ENCODE measurements at regions not wholly inside any gene's neighbourhood (a gene's known extent, or its start where the extent isn't known, plus 50 kb on each side); places are given as distances from the start of the nearest gene placed in this dataset.
"Not testable (repeated sequence)": the region's sequence is repeated elsewhere in the genome, so short reads cannot be mapped to it uniquely, and the experiment has no call there.

DNA sequence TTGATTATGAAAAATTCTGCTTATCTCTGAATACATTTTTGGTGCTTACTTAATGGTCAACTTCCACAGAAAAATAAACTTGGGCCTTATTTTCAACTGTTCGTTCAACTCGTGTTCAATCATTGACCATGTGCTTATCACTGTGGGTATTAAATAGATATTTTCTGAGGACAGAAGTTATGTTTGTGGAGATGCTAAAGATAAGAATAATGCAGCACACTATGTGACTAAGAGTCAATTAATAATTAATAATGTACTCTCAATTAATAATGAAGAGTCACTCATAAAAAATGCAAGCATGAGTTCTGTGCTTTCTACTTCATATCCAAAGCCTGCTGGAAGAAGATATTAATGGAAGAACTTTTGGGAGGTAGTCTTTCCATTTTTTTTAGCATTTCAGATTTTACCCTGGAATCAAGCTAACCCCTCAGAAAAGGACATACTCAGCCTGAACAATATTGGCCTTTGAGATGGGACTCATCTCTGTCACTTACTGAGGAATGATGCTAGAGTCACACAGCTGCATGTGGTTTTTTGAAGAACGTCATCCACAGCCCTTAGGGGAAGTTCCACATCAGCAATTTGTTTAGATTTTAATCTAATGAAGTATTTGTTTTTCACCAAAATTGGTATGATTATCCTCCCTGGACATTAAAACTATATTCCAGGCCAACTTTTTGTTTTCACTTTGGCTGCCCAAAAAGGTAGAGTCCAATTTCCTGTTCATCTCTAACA, 191.9 kb upstream of the CRIM1 start:
- ATAC-seq (no peak), DNase-seq (no peak)
- no peaks in the 10 kb centered on the region for H3K27me3 ChIP-seq (ENCODE audit: control insufficient read depth, insufficient read depth)
- no peak overlapping the region for H3K4me3 ChIP-seq (ENCODE audit: low read length)
- 83% methylated on average over 3 of the region's 3 CpGs for WGBS
- H3K27ac ChIP-seq (ENCODE audit: low read length), result no peak overlapping the region
- no peaks in the 10 kb centered on the region for H3K4me1 ChIP-seq (ENCODE audit: control insufficient read depth, insufficient read depth, low read length)
- intact Hi-C loops (cut with DNase I), result no loop called here
- no peaks in the 10 kb centered on the region for H3K9me3 ChIP-seq (ENCODE audit: control insufficient read depth, low read length)

DNA sequence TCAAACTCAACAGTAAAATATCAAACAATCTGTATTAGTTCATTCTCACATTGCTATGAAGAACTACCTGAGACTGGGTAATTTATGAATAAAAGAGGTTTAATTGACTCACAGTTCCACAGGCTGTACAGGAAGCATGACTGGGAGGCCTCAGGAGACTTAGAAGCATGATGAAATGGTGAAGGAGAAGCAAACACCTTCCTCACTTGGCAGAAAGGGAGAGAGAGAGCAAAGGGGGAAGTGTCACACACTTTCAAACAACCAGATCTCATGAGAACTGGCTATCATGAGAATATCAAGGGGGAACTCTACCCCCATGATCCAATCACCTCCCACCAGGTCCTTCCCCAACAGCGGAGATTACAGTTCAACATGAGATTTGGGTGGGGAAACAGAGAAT, 198.5 kb upstream of the CRIM1 start:
- ATAC-seq; H3K27ac ChIP-seq (ENCODE audit: low read length); H3K27me3 ChIP-seq (ENCODE audit: control insufficient read depth, insufficient read depth); intact Hi-C loops (cut with DNase I); H3K4me3 ChIP-seq (ENCODE audit: low read length); H3K9me3 ChIP-seq (ENCODE audit: control insufficient read depth, low read length); DNase-seq; H3K4me1 ChIP-seq (ENCODE audit: control insufficient read depth, insufficient read depth, low read length): not testable (repeated sequence)
- 94% methylated on average over 1 of the region's 1 CpG for WGBS

DNA sequence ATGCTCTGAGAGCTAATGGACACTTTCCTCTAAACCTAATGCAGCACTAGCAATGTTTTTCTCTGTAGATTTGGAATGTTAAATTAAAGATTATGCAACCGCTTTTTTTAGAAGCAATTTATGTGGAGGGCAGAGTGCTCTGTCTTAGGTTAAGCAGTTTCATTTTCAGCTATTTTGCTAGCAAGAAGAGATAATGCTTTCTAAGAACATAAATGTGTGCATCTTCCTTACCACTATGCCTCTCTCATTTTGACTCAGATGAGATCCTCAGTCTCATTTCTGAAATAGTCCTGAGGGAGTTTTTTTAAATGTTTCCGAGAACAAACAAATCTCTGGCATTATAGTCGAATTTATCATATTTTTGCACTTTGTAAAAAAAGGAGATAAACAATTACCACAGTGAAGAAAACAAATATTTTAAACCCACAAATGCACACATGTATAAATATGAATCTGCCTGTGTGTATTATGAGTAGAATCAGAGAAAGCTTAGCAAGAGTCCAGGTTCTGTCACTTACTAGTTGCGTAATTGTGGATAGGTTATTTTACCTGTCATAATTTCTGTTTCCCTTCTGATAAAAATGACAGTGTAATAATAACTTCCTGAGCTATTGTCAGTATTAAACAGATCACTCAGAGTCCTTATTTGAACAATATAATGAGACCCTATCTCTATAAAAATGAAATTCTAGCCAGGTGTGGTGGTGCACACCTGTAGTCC, 207.7 kb upstream of the CRIM1 start:
- ATAC-seq (no peak), DNase-seq (no peak)
- no peaks in the 10 kb centered on the region for H3K27me3 ChIP-seq (ENCODE audit: control insufficient read depth, insufficient read depth)
- WGBS, result 68% methylated on average over 4 of the region's 4 CpGs
- H3K4me3 ChIP-seq (ENCODE audit: low read length), result no peak overlapping the region
- no peaks in the 10 kb centered on the region for H3K9me3 ChIP-seq (ENCODE audit: control insufficient read depth, low read length)
- no peak overlapping the region for H3K27ac ChIP-seq (ENCODE audit: low read length)
- intact Hi-C loops (cut with DNase I), result no loop called here
- H3K4me1 ChIP-seq (ENCODE audit: control insufficient read depth, insufficient read depth, low read length), result no peaks in the 10 kb centered on the region

GRCh38 chr2:36146765-36147164, 208.8 kb upstream of the CRIM1 start:
- Histone ChIP-seq H3K9me3 (ENCODE audit: control insufficient read depth, low read length) (no peaks in the 10 kb centered on the region), H3K4me1 (ENCODE audit: control insufficient read depth, insufficient read depth, low read length) (no peaks in the 10 kb centered on the region), H3K4me3 (ENCODE audit: low read length) (no peak overlapping the region), H3K27me3 (ENCODE audit: control insufficient read depth, insufficient read depth) (no peaks in the 10 kb centered on the region), H3K27ac (ENCODE audit: low read length) (no peak overlapping the region)
- intact Hi-C loops (cut with DNase I), result no loop called here
- DNase-seq (no peak), ATAC-seq (no peak)
- WGBS, result 92% methylated on average over 5 of the region's 5 CpGs

- intact Hi-C loops (cut with DNase I), result no loop called here
- Histone ChIP-seq H3K27ac (ENCODE audit: low read length) (no peak overlapping the region), H3K9me3 (ENCODE audit: control insufficient read depth, low read length) (no peaks in the 10 kb centered on the region), H3K4me3 (ENCODE audit: low read length) (no peak overlapping the region), H3K27me3 (ENCODE audit: control insufficient read depth, insufficient read depth) (no peaks in the 10 kb centered on the region), H3K4me1 (ENCODE audit: control insufficient read depth, insufficient read depth, low read length) (no peaks in the 10 kb centered on the region)
- no peak for DNase-seq
- no peak for ATAC-seq
These were observed 215.2 kb upstream of the CRIM1 start for GRCh38 chr2:36140391-36140790.

- Histone ChIP-seq H3K27me3 (ENCODE audit: control insufficient read depth, insufficient read depth) (no peaks in the 10 kb centered on the region), H3K9me3 (ENCODE audit: control insufficient read depth, low read length) (no peaks in the 10 kb centered on the region), H3K27ac (ENCODE audit: low read length) (no peak overlapping the region), H3K4me1 (ENCODE audit: control insufficient read depth, insufficient read depth, low read length) (no peaks in the 10 kb centered on the region), H3K4me3 (ENCODE audit: low read length) (no peak overlapping the region)
- intact Hi-C loops (cut with DNase I), result no loop called here
- DNase-seq (no peak), ATAC-seq (no peak)
- 68% methylated on average over 3 of the region's 3 CpGs for WGBS
These were observed 218.0 kb upstream of the CRIM1 start for GRCh38 chr2:36137612-36138011.

- Histone ChIP-seq H3K4me1 (ENCODE audit: control insufficient read depth, insufficient read depth, low read length) (no peaks in the 10 kb centered on the region), H3K27ac (ENCODE audit: low read length) (no peak overlapping the region), H3K27me3 (ENCODE audit: control insufficient read depth, insufficient read depth) (no peaks in the 10 kb centered on the region), H3K9me3 (ENCODE audit: control insufficient read depth, low read length) (no peaks in the 10 kb centered on the region), H3K4me3 (ENCODE audit: low read length) (no peak overlapping the region)
- intact Hi-C loops (cut with DNase I), result no loop called here
- ATAC-seq, result no peak
- DNase-seq, result no peak
These were observed 221.3 kb upstream of the CRIM1 start for GRCh38 chr2:36134281-36134680.

DNA sequence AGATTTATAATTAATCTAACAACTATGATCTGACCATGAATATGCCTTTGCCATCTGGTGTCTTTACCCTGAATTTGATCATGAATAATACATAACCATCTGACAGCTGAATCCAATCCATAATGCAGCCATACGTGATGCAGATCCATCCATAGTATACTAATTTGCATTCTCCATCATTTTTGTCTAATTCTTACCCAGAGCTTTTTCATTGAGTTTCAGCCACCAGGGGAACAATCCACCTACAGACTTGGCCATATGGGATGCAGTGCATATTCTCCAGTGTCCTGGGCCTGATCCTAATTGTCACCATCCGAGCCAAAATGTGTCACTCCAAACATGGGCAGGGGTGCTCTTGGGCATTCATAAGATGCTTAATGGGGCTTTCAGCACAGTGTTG, 227.2 kb upstream of the CRIM1 start:
- Histone ChIP-seq H3K27me3 (ENCODE audit: control insufficient read depth, insufficient read depth) (no peaks in the 10 kb centered on the region), H3K27ac (ENCODE audit: low read length) (no peak overlapping the region), H3K4me3 (ENCODE audit: low read length) (no peak overlapping the region), H3K4me1 (ENCODE audit: control insufficient read depth, insufficient read depth, low read length) (no peaks in the 10 kb centered on the region), H3K9me3 (ENCODE audit: control insufficient read depth, low read length) (no peaks in the 10 kb centered on the region)
- DNase-seq (no peak), ATAC-seq (no peak)
- 88% methylated on average over 2 of the region's 2 CpGs for WGBS
- intact Hi-C loops (cut with DNase I), result no loop called here

DNA sequence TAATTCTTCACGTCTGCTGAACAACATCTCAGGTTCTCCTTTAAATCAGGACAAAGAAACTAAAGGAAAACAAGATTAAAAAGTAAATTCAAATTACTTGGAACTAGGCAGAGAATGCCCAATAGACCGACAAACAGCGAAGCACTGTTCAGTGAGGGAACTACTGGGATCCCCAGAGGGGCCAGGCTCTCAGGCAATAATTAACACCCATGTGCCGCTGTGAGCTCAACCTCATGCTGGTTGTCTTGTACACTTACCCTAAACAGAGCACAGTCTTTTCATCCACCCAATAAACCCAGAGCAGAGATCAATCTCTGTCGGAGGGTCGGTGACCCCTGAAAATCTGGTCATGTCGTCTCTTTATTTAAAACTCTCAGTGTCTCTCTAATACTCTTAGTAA, 229.9 kb upstream of the CRIM1 start:
- no peaks in the 10 kb centered on the region for H3K4me1 ChIP-seq (ENCODE audit: control insufficient read depth, insufficient read depth, low read length)
- 82% methylated on average over 7 of the region's 7 CpGs for WGBS
- H3K27me3 ChIP-seq (ENCODE audit: control insufficient read depth, insufficient read depth), result no peaks in the 10 kb centered on the region
- no peak overlapping the region for H3K4me3 ChIP-seq (ENCODE audit: low read length)
- no peaks in the 10 kb centered on the region for H3K9me3 ChIP-seq (ENCODE audit: control insufficient read depth, low read length)
- DNase-seq (no peak), ATAC-seq (no peak)
- H3K27ac ChIP-seq (ENCODE audit: low read length), result no peak overlapping the region
- intact Hi-C loops (cut with DNase I), result no loop called here

DNA sequence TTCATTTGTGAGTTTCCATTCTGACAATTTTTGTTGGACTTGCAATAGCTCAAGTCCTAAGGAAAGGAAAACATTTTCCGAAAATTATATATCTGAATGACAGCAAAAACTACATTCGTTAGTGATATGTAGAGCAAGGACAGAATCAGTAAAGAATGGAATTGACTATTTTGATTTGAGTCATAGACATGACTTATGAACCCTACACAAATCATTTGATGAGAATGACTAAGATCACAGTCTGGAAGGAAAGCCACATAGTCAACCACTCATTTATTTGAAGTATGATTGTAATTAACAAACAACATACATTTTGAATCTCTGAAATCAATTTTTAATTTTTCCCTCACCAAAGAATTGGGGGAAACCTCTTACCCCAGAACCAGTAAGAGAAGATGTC, 231.6 kb upstream of the CRIM1 start:
- no peak overlapping the region for H3K4me3 ChIP-seq (ENCODE audit: low read length)
- no peaks in the 10 kb centered on the region for H3K9me3 ChIP-seq (ENCODE audit: control insufficient read depth, low read length)
- H3K27me3 ChIP-seq (ENCODE audit: control insufficient read depth, insufficient read depth), result no peaks in the 10 kb centered on the region
- no peaks in the 10 kb centered on the region for H3K4me1 ChIP-seq (ENCODE audit: control insufficient read depth, insufficient read depth, low read length)
- ATAC-seq, result no peak
- H3K27ac ChIP-seq (ENCODE audit: low read length), result no peak overlapping the region
- intact Hi-C loops (cut with DNase I), result no loop called here
- DNase-seq, result no peak
- WGBS, result 81% methylated on average over 2 of the region's 2 CpGs

- Histone ChIP-seq H3K4me1 (ENCODE audit: control insufficient read depth, insufficient read depth, low read length) (no peaks in the 10 kb centered on the region), H3K27me3 (ENCODE audit: control insufficient read depth, insufficient read depth) (no peaks in the 10 kb centered on the region), H3K9me3 (ENCODE audit: control insufficient read depth, low read length) (no peaks in the 10 kb centered on the region), H3K27ac (ENCODE audit: low read length) (no peak overlapping the region), H3K4me3 (ENCODE audit: low read length) (no peak overlapping the region)
- intact Hi-C loops (cut with DNase I), result no loop called here
- DNase-seq (no peak), ATAC-seq (no peak)
- 82% methylated on average over 3 of the region's 3 CpGs for WGBS
These were observed 258.6 kb upstream of the CRIM1 start for GRCh38 chr2:36097022-36097421.

Measured in right cardiac atrium (tissue), 5 donors.